Renal cortical epithelial cell (primary cell): ENCODE measurements at regions not wholly inside any gene's neighbourhood (a gene's known extent, or its start where the extent isn't known, plus 50 kb on each side); places are given as distances from the start of the nearest gene placed in this dataset.
A peak's percentile ranks its signal among the peaks of the same experiment; 100 is the strongest.

ENCODE experiments used
- DNase-seq: peaks from one replicate; pipeline ENCODE4 v3.0.0-alpha.2; 2011; ENCODE audit warnings: low read depth

DNA sequence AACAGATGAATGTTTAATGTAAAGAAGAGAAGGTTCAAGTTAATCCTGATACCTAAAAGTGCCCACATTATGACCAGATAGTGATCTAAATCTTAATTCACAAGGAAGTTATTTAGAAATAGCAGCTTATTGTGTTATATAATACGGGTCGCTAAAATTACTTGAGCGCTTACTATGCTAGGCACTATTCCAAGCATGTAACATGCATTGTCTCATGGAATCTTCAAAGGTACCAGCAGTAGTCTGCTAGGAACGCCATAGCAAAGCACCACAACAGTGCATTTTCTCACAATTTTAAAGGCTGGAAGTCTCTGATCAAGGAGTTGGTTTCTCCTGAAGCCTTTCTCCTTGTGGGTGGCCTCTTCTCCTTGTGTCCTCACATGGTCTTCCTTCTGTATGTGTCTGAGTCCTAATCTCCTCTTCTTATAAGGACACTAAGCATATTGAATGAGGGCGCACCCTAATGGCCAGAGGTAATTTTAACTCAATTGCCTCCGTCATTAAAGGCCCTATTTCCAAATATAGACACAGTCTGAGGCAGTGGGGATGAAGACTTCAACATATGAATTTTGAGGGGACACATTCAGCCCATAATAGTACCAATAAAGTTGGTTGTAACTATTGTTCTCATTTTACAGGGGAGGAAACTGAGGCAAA is 118.4 kb downstream of the LRRC30 start:
- no peak for DNase-seq

DNA sequence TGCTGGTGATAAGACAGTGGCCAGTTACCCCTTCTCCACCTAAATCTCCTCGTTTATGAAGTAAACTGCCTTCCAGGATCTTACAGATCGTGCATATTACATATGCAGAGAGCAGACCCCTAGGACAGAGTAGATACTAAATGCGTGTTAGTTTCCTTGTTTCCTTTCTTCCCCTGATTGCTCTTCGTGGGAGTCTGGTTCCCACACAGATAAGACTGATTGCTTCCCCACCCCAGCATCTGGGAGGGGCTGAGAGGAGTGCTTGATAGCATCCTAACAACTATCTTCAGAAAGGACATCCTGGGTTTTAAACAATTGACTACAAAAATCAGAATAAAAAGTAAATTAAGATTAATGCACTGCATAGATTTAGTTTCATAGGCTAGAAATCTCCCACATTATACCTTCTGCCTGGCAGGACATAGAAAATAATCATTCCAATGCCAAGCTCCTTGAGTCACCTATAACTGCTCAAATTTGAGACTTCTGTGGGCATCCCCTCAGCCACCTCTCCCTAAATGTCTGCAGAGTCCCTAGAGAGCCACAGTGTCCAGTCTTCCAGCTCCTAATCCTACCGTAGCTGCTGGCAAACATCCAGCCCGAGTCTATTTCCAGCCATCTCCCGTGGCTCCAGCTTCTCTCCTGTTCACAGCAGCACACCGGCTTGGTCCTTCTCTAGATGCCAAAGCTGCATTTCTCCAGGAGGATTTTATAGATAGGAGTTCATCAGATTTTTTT is 128.3 kb downstream of the LRRC30 start:
- no peak for DNase-seq

DNA sequence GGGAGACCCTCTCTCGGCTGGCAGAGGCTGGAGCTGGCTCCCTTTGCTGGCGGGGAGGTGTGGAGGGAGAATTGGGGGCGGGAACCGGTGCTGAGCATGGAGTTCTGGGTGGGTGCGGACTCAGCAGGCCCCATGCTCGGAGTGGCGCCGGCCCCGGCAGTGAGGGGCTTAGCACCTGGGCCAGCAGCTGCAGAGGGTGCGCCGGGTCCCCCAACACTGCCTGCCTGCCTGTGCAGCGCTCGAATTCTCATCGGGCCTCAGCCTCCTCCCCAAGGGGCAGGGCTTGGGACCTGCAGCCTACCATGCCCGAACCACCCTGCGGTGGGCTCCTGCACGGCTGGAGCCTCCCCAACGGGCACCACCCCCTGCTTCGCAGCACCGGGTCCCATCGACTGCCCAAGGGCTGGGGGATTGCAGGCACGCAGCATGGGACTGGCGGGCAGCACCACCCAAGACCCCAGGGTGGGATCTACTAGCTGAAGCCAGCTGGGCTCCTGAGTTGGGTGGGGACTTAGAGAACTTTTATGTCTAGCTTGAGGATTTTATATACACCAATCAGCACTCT is 129.8 kb downstream of the LRRC30 start:
- DNase-seq: no peak

DNA sequence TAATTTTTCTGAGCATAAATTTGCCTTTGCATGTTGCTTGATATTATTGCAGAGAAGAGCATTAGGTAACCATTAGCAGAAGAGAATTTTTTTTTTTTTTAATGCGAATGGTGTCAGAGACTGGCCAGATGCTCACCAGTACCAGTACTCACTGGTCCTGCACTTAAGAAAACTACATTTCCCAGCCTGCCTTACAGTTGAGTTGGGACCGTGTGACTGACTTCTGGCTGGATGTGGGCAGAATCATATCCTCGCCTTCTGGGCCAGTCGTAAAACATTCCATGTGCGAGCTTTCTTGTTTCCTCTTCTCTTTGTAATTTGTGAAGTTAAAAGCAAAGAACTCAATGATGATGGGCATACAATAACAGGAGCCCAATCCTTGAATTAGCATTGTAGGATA is 132.4 kb downstream of the LRRC30 start:
- DNase-seq: no peak

DNA sequence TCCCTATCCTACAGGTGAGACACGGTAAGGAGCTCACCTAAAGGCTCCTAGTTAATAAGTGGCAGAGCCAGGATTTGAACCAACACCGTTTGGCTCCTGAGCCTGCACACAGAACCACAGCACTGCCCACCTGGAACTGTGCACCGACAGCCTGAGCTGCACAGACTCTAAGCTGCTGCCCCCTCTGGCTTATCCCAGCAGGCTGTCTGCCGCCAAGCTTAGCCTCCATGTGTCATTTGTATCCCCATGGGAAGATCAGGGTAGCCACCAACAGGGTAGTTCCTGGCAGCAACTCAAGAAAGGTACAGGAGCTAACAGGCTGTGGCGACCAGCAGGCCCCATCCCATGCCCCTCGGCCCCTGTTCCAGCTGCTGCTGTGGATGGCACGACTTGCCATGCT is 135.7 kb downstream of the LRRC30 start:
- DNase-seq: no peak

GRCh38 chr18:7367336-7367735 is 136.4 kb downstream of the LRRC30 start:
- DNase-seq: no peak

DNA sequence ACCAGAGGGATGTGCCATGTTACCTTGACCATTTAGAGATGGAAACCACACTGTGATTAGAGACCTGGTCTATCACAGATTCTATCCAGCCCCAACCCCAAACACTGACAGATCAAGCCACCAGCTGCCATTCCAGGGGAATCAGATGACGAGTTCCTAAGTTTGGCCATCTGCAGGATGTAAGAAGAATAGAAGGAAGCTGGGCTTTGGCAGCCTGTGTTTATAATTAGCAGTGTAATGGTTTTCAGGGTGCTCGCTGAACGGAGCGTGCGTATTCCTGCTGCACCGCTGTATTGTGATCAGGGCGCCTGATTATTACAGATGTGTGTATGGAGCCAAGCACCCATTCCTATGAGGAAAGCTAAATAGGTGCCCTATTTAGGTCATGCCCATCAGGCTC is 138.1 kb downstream of the LRRC30 start:
- DNase-seq: no peak

DNA sequence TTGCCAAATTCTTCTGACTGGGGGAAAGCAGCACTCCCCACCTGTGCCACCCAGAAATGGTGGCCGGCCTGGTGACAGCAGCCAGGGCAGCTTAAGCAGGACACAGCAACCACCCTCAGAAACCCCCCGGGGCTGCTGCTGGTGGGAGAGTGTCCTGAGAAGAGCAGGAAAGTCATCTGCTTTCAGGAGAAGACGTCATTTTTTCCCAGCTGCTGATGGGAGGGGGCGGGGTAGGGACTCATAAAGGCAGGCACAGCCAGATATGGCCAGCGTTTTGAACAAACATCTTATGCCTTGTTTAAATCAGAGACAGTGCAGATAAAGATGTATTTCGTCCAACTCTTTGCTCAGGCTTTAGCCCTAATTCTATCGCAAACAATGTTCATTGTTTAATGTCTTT is 139.5 kb downstream of the LRRC30 start:
- DNase-seq: no peak

DNA sequence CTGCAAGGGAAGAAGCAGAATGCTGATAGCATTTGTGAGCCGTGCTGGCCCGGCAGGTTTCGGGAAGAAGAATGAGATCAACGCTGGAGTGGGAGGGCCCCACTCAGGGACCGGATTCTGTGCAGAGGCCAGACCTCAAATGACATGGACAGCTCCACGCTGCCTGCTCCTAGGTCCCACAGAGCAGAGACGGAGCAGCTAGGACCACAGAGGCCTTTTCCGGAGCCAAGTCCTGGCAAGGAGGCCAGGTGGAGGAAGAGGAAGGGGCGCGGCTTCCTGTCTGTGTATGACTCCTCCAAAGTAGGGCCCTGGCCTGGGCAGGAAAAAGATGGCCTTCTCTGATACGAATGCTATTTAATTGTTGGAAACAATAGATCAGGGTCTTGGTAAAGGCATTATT is 139.9 kb downstream of the LRRC30 start:
- no peak for DNase-seq

GRCh38 chr18:7373441-7373840 is 142.6 kb downstream of the LRRC30 start:
- DNase-seq: no peak

GRCh38 chr18:7381307-7381706 is 150.4 kb downstream of the LRRC30 start:
- no peak for DNase-seq

DNA sequence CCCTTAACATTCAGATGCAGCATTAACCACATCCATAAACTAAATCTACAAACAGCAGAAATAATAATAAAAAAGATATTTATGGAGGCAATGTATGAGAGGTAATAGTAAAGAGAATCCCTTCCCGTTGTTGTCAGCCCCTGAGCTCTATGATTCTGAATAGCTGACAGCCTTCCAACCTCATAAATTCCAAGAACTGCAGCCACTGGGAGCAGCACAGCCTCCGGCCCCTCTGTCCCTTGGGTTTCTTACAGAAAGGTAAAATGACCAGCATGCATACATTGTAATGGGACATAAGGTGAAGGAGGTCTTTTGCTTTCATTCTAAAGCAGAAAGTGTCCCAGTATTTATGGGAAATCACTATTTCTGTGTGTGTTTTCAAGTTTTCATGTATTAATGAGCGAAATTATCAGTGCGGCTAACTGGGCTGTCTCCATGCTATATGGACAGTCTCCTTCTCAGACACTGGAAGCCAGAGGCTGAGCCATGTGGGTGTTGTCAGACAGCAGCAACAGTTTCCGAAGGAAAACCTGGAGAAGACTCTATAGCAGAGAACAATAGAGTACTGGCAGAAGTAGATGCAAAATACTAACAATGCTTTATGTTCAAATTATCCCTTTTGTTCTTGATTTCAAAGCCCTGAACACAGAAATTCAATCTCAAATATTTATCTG is 151.6 kb downstream of the LRRC30 start:
- DNase-seq: no peak

DNA sequence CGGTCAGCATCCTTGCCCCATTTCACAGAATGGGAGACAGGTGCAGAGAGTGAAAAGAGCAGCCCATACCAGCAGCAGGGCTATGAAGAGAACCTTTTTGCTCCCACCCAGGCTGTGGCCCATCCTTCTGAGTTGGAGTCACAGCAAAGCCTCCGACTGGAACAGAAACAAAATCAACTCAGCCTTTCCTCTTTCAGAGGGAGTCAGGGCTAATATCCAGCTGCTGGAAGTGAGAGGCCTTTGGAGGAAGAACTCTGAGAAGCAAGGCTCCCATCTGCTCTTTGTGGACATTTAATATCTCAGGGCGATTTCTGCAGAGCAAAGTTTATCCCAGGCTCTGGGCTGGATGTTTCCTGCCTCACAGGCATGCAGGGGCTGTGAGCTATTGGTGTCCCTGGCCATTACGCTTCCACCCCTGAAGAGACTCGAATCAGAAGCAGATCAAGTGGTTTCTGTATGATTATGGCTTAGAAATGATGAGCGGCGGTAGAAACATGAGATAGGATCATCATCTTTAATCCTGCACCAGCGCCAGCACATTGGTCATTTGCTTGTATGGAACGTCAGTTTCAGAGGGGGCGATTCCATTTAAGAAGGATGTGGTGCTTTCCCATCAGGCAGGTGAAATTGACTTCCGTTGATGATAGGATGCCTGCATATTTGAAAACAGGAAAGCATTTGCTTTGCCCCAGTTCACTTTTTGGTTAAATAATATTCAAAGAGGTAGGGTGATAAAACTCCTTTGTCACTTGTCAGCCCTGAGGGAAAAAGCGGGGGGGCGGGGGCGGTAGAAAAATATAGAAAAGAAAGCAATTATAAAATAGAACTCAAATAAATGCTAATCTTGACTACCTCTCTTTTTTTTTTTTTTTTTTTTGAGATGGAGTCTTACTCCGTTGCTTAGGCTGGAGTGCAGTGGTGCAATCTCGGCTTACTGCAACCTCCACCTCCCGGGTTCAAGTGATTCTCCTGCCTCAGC is 152.4 kb downstream of the LRRC30 start:
- DNase-seq: no peak

GRCh38 chr18:7388741-7389140 is 157.9 kb downstream of the LRRC30 start:
- DNase-seq: no peak

DNA sequence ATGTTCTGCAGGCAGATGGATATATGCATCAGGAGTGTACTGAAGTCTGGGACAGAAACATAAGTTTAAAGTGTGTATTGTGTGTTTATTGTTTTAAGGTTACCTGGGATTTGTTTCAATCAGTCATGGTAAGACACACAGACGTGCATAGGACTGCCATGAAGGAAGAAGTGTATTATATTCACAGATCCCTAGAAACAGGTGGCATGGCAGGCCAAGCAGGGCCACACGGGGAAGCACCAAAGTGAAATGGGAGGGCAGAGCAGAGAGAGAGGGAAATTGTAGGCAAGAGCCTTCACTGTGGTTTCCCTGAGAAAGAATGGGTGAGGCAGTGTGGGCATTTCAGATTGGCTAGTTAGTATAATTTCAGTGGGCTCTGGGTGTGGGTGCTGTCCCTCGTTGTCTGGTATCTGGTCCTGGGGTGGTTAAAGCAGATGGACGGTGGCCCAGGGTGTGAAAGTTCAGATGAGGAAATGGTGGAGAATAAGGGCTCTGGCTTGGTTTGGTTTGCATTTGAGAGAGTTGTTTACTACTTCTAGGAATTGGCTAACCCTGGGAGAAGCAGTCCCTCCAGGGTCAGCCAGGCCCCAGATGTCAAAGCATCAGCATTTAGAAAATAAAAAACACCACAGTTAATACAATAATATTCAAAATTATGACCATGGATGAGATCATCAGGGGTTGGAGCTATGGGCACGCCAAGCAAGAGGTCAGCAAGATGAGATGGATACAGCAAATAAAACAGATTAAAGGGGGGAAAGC is 160.0 kb downstream of the LRRC30 start:
- no peak for DNase-seq

DNA sequence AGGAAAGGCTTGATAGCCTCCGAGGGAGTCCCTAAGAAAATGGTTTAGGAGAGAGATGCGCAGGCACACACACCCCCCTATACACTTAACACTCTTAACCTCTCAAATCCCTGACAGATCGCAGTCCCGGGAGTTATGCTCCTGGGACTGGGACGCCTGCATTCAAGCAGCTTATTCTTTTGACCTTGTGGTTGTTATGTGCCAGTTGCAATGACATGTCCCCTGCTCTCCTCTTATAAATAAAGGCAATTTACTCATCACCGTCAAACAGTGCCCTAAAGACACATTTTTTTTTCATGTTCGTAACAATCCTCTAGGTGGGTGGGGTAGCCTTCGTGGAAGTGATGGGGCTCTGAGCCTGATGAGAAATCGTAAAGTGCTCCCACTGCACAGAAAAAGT is 162.2 kb downstream of the LRRC30 start:
- DNase-seq: no peak

DNA sequence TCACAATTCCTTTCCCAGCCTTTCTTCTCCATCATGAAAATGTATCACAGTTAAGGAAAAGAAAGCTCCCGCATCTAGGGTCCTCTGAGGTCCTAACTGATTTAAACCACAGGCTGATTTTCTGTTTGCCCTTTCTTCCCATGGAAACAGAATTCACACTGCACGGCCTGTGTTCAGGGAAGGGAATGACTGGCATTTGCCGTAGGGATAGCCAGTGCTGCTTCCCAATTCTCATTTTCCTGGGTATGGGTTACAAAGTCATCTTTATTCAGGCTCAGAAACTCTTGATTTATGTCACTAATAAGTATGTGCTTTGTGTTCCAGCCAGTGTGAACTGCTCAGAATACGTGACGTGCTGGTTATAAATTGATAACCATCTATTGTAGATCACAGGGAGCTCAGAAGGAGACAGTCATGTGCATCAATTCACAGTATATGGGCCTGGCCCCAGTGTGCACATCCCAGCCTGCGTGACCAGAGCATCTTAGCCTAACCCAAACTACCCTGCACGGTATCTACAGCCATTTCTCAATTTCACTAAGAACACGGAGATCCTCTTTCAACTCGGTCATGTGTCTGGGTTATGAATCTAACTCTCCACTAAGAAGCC is 163.3 kb downstream of the LRRC30 start:
- DNase-seq: no peak

- DNase-seq: no peak
Observed at GRCh38 chr18:7395566-7395965, 164.7 kb downstream of the LRRC30 start.

DNA sequence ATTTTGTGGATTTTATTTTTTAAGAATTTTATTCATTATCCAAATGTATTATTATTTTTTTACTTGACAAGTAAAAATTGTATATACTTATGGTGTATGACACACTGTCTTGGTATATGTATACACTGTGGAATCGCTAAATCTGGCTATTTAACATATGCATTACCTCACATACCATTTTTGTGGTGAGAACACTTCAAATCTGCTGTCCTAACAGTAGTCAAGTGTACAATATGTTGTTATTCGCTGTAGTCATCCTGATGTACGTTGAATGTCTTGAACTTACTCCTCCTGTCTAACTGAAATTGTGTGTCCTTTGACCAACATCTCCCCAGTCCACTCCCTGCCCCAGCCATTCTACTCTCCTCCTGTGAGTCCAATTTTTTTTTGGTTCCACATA is 153.2 kb upstream of the PTPRM start:
- DNase-seq: no peak

DNA sequence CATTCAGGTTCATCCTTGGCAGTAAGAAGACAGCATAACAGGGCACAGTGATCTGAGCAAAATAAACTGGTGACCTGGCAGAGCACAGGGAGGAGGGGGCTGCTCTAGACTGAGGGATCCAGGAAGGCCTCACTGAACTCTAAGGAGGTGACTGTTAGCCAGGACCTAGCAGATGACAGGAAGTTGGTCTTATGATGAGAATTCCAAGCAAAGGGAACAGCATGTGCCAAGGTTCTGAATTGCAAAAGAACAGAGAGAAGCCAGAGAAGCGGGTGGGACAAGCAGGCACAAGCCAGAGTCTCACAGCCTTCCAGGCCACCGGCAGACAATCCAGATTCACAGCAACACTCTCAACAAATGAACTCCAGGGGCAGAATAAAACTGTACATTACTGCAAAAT is 152.7 kb upstream of the PTPRM start:
- peak; percentile 33 for DNase-seq
